GM04503 (cell line): ENCODE measurements at regions not wholly inside any gene's neighbourhood (a gene's known extent, or its start where the extent isn't known, plus 50 kb on each side); places are given as distances from the start of the nearest gene placed in this dataset.
"Not testable (repeated sequence)": the region's sequence is repeated elsewhere in the genome, so short reads cannot be mapped to it uniquely, and the experiment has no call there.

Experiments used
- DNase-seq: peaks from one replicate; pipeline ENCODE4 v3.0.0-alpha.2; 2012; ENCODE audit warnings: low read depth

DNA sequence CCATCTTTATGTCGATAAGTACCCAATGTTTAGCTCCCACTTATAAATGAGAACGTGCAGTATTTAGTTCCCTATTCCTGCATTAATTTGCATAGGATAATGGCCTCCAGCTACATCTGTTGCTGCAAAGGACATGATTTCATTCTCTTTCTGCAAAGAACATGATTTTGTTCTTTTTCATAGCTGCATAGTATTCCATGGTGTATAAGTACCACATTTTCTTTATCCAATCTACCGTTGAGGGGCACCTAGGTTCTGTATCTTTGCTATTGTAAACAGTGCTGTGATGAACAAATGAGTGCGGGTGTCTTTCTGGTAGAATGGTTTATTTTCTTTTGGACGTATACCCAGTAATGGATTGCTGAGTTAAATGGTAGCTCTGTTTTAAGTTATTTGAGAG is 63.0 kb downstream of the HLX start:
- DNase-seq: no peak

DNA sequence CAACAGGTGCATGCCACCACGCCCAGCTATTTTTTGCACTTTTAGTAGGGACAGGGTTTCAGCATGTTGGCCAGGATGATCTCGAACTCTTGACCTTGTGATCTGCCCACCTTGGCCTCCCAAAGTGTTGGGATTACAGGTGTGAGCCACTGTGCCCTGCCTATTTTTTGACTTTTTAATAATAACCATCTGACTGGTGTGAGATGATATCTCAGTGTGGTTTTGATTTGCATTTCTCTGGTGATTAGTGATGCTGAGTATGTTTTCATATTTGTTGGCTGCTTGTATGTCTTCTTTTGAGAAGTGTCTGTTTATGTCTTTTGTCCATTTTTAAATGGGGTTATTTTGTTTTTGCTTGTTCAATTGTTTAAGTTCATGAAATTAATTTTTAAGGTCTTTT is 63.7 kb downstream of the HLX start:
- DNase-seq: not testable (repeated sequence)

GRCh38 chr1:220943319-220943996 is 64.2 kb downstream of the HLX start:
- no peak for DNase-seq

DNA sequence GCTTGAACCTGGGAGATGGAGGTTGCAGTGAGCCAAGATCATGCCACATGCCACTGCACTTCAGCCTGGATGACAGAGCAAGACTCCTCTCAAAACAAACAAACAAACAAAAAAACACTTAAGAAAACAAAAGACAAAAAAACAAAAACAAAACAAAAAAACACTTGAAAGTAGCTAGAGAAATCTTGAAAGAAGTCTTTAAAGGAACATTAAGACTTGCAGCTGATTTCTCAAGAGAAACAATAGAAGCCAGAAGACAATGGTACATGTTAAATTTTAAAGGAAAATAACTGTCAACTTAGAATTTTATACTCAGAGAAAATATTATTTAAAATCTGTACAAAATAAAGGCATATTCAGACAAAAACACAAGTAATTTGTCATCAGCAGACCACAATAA is 71.3 kb downstream of the HLX start:
- no peak for DNase-seq

DNA sequence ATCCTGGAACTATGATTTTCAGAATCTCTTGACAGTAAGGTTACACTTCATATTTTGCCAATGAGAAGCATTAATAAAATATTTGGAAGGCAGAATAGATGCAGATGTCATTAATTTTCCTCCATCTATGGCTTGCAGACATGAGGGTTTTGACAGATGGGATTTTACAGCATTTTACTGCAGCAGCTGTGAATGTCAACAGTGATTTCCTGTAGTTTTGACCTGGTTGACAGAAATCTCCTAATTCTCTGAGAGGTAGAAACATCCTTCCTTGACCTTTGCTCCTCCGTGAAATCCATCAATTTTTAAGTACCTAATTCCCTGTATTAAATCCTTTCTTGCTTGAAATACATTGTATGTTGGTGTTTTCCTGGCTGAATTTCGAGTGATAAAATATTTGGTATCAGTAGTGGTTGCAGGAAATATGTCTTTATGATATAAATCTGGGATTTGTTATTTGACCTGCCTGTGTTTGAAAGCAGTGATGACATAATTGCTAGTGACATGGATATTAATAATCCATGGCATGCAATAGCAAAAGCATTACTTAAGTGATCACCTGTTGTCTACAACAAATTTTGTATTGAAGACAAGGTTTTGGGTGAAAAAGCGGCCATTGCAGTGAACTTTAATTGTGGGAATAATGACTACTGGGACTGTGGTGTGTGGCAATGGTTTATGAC is 73.9 kb downstream of the HLX start:
- no peak for DNase-seq

- peak; percentile 34 for DNase-seq
Measured at GRCh38 chr1:220954321-220955075, 75.3 kb downstream of the HLX start.

- no peak for DNase-seq
Measured at GRCh38 chr1:220955116-220955515, 75.9 kb downstream of the HLX start.

DNA sequence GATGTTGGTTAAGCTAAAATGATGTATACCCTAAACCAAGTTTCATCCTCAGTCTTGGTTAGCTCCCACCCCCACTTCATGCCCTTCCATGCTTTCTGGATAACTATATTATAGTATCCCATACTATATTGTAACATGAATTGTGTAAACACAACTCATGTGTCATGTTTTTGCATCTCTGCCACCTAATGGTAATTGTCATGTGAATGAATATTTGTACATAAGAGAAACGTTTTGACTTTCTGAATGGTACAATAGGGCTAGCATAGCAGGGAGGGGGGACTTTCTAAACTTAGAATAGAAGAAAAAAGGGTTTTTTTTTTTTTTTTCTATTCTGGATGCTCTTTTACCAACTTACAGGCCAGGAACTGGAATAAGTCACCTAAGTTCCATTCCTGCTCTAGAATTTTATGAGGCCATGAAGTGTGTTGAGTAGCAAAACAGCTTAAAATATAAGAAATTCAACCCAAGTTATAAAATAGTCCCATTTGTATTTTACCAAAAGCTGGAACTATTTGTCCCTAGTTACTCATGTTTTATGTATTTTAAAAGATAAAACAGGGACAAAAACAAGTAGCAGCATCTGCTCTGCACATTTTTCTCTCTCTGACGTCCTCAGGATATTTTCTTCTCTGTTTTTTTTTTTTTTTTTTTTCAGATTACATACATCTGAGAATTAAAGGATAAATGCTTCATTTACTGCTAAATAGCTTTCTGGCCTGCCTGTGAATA is 77.4 kb downstream of the HLX start:
- DNase-seq: no peak

GRCh38 chr1:220957233-220957605 is 78.0 kb downstream of the HLX start:
- DNase-seq: peak; percentile 97

DNA sequence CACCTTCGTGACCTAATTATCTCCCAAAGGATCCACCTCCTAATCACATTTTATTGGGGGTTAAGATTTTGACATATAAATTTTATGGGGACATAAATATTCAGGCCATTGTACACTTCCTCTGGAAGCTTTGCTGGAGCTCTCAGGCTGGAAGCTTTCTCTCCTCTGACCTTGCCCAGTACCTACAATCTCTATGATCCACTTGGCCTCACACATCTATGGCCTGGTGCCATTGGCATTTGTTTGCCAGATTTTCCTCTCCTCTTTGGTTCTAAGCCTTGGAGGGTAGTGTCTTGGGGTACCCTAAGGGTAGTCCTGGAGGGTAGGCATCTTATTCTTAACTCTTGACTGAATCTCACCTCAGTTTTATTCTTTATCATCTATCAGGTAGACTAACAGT is 79.0 kb downstream of the HLX start:
- DNase-seq: no peak

GRCh38 chr1:220962031-220962751 is 82.9 kb downstream of the HLX start:
- DNase-seq: peak; percentile 97

GRCh38 chr1:220966041-220966440 is 86.8 kb downstream of the HLX start:
- no peak for DNase-seq

- no peak for DNase-seq
Measured at GRCh38 chr1:220966473-220966872, 87.2 kb downstream of the HLX start.

GRCh38 chr1:220966881-220967611 is 87.8 kb downstream of the HLX start:
- DNase-seq: no peak

GRCh38 chr1:220967911-220968310 is 88.7 kb downstream of the HLX start:
- no peak for DNase-seq

- DNase-seq: not testable (repeated sequence)
Measured at GRCh38 chr1:220969281-220969680, 90.0 kb downstream of the HLX start.

GRCh38 chr1:220970311-220970710 is 91.1 kb downstream of the HLX start:
- DNase-seq: peak; percentile 21

DNA sequence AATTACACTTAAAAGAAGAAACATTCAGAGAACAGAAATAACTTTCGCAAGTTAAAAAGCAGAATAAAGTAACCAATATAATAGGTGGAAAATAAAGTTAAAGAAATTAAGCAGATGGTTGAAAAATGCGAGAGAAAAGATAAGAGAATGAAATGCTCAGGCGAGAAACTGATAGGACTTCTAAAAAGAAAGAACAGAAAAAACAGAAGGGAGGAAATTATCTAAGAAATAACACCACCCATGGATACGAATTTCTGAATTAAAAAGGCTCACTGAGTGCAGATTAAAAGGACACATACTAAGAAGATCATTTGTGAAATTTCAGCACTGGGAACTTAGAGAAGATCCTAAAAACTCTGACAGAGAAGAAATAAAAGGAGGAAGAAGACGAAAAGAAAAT is 92.0 kb downstream of the HLX start:
- DNase-seq: no peak

DNA sequence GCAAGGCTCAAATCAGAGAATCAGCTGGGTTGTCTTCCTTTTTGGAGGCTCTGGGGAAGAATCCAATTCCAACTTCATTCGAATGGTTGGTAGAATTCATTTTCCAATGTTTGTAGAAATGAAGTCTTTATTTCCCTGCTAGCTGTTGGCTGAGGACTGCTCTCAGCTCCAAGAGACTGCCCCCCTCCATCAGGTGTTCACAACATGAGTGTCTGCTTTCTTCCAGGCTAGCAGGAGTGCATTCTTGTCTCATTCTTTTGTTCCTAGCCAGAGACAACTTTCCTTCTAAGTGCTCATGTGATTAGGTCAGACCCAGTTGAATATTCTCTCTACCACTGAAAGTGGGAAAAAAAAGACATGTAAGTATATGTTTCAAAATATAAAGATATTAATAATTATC is 95.2 kb downstream of the HLX start:
- no peak for DNase-seq

DNA sequence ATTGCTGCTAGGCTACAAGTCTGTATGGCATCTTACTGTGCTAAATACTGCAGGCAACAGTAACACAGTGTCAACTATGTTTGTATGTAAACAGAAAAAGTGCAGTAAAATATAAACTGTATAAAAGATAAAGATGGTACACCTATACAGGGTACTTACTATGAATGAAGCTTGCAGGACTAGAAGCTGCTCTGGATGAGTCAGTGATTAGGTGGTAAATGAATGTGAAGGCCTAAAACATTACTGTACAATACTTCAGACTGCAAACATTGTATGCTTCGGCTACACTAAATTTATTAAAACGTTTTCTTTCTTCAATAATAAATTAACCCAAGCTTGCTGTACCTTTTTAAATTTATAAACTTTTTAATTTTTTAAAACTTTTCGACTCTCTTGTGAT is 97.1 kb downstream of the HLX start:
- DNase-seq: no peak

- DNase-seq: no peak
Measured at GRCh38 chr1:220979371-220979770, 100.1 kb downstream of the HLX start.
